Fibroblast of pulmonary artery (primary cell): ENCODE measurements at regions not wholly inside any gene's neighbourhood (a gene's known extent, or its start where the extent isn't known, plus 50 kb on each side); places are given as distances from the start of the nearest gene placed in this dataset.

Experiments used
- DNase-seq: peaks from one replicate; pipeline ENCODE4 v3.0.0-alpha.2; 2010; ENCODE audit warnings: low read depth
- H3K4me3 ChIP-seq: replicated peaks from 2 replicates; pipeline ENCODE4 v1.5.1; 2011; ENCODE audit warnings: low read depth, mild to moderate bottlenecking, control low read depth, low read length, moderate library complexity
- CTCF ChIP-seq: IDR thresholded peaks from 2 replicates; pipeline ENCODE4 v1.5.1; 2011; ENCODE audit warnings: mild to moderate bottlenecking, control low read depth, low read length, inconsistent platforms; ENCODE audit errors: missing control alignments

DNA sequence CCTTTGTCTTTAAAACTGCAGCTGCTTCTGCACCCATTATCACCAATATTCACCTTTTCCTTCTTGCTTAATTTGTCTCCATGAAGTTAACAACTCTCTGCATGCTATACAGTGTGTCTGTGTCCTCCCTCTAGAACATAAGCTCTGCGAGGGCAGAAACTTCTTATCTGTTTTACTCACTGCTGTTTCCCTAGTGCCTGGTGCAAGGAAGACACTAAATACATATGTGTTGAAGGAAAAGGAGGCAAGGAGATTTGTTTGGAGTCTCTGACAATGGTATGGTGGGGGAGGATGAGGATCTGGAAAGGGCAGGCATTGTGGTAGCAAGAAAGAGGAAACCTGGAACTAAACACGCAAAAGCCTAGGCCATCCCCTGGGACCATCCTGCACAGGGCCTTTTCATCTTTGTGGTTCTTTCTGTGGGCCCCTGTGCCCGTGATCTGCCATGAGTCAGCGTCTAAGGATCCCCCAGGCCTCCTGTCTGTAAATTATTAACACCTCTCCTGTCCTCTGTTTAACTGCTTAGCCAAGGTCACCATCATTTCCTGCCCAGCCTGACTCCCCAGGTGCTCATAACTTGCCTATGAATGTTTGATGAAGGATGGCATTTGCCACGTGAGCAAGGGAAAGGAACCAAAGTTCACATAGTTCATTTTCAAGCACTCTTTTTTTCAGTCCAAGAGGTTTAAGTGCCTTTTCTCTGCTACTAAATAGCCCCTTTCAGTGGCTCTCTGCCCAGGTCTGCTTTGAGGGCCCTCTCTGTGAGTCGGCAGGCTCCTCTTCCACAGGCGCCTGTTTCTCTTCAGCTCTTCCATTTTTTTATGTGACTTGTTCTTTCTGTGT, 131.1 kb downstream of the RASSF10 start:
- no peak overlapping the region for H3K4me3 ChIP-seq
- no peak for TF ChIP-seq CTCF
- no peak for DNase-seq

DNA sequence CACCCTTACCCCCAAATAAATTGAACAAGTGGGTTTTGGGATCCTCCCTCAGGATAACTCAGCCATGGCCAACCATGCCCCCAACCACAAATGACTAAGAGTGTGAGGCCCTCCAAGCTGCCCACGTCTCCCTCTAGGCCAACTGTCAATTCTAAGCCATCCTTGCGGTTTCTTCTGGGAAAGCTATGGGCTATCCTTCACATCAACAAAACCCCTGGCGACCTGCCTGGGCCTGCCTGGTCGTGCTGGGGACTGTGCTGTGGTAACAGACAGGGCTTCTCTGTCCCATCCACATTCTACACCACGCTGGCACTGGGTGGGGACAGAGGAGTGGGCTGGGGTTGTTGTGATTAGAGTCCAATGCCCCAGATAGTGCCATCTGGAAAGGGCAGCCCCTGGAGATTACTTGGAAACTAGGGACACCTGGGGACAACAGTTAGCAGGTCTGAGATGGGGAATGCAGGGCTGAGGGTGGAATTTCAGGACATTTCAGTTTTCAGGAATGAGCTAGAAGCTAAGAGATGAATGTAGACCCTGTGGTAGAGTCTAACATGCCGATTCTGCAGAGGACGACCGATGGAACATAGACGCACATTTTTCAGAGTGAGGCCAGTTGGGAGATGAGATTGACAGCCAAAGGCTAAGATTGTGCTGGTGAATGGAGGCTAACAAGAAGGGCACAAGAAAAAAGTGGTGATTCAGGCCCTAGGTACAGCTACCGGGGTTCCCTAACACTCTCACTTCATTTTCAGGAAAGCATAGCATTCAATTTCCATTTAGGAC, 131.9 kb downstream of the RASSF10 start:
- no peak for TF ChIP-seq CTCF
- H3K4me3 ChIP-seq, result no peak overlapping the region
- no peak for DNase-seq

GRCh38 chr11:13141731-13142709, 132.9 kb downstream of the RASSF10 start:
- no peak for DNase-seq
- no peak overlapping the region for H3K4me3 ChIP-seq
- TF ChIP-seq CTCF, result no peak

DNA sequence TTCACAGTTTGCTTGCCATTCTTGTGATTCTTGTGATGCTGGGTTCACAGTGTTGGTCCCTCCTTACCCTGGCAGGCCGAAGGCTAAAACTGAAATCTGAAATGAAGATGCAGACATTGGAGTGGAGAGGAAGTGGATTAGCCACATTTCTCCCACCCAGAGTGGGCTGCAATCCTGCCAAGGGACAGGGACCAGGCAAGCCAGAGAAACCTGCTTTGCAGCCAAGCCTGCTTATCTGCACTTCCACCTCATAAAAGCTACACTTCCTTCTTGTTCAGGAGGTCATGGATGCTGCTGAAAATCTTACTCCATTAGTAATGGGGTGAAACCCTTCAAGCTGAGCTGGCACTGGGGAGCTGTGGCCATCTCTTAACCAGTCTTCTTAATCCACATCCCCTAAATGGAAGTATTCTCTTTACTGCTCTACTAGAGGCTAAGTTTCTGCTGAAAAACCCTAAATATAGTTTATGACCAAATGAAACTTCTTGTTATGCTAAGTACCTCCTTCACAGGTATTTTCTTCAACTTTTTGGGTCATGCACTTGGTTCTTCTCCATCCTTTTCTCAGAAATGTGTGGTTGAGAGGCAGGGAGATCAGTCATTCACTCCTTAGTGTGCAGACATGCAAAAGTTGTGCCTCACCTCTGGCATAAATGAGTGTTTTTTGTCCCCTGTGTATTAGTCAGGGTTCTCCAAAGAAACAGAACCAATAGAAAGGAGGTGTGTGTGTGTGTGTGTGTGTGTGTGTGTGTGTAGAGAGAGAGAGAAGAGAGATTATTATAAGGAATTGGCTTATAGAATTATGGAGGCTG, 133.9 kb upstream of the BMAL1 start:
- no peak overlapping the region for H3K4me3 ChIP-seq
- TF ChIP-seq CTCF, result no peak
- no peak for DNase-seq

- no peak for TF ChIP-seq CTCF
- no peak for DNase-seq
- no peak overlapping the region for H3K4me3 ChIP-seq
Measured at GRCh38 chr11:13145461-13145860, 132.1 kb upstream of the BMAL1 start.

- DNase-seq, result no peak
- H3K4me3 ChIP-seq, result no peak overlapping the region
- no peak for TF ChIP-seq CTCF
Measured at GRCh38 chr11:13149991-13150390, 127.6 kb upstream of the BMAL1 start.
